ENCODE measurements at regions not wholly inside any gene's neighbourhood (a gene's known extent, or its start where the extent isn't known, plus 50 kb on each side); places are given as distances from the start of the nearest gene placed in this dataset.
"Not testable (repeated sequence)": the region's sequence is repeated elsewhere in the genome, so short reads cannot be mapped to it uniquely, and the experiment has no call there.

DNA sequence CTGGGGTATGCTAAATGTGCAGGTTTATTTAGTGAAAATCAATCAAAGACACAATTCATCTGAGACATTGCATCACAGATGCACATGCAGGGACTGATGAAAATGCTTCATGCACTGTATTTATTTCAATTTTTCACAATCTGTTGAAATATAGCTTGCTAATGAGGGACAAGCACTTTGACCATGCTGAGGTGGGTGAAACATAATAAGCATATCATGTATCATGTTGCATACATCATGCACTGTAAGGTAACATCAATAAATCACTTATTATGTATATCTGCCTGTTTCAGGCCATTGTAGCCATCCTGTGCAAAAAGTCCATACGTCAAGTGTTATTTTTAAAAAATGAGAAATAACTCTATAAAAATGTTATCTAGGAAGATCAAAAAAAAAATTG is 426.9 kb upstream of the PCDH15 start:
- no peak for DNase-seq

DNA sequence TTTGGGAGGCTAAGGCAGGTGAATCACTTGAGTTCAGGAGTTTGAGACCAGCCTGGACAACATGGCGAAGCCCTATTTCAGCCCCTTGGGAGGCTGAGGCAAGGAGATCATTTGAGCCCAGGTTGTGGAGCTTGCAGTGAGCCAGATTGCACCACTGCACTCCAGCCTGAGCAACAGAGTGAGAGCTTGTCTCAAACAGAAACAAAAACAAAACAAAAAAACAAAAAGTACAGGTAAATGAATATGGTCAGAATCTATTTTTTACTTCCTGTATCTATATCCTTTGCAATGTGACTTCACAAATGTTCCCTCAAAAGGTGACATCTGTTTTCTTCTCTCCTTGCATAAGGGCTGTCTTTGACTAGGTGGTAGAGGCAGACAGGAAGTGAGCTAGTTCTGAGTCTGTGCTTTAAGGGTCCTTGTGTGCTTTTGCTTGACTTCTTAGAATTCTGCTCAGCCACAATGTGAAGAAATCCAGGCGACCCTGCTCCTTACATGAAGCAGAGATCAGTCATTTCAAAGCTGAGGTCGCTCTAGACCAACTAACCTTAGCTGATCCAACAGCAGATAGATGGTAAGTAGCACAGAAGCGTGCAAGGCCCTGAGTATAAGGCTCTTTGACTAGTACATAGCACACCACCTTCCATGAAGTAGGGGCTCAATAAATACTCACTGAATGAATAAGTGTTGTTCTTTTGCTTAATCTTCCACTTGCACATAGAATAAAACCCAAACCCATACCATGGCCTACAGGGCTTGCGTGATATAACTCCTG is 423.2 kb upstream of the PCDH15 start:
- no peak for DNase-seq

GRCh38 chr10:55223352-55223751 is 422.3 kb upstream of the PCDH15 start:
- DNase-seq: no peak

- DNase-seq: no peak
Observed at GRCh38 chr10:55220975-55221374, 419.9 kb upstream of the PCDH15 start.

DNA sequence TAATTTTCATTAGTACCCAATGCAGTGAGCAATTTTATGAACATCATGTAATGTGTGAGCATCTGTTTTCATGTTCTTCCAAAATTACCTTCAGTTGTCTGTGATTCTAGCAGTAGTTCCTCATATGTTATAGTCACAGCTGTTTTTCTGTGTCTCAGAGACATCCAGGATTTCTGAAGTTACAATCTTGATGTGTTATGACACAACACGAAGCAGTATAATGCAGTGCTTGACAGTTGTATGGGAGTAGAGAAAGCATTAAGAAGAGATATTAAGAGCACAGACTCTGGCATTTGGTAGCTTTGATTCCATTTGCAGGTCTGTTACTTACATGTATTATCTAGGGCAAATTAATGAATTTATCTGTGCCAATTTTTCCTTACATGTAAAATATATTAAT is 414.7 kb upstream of the PCDH15 start:
- DNase-seq: no peak

GRCh38 chr10:55214608-55215007 is 413.6 kb upstream of the PCDH15 start:
- DNase-seq: no peak

DNA sequence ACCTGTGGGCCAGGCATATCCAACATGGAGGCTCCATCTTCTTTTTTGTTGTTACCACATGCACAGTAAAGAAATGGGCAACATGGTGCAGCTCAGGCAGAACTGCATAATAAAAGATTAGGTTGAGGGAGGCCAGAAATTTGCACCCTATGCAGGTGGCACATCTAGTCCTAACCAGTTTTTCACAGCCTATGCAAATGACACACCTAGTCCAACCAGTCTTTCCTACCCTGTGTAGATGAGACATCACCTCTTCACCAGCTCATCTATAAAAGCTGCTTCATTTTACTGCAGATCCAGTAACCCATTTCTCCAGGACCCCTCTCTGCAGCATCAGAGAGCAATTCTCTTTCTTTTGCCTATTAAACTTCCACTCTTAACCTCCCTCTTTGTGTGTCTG is 411.0 kb upstream of the PCDH15 start:
- no peak for DNase-seq

DNA sequence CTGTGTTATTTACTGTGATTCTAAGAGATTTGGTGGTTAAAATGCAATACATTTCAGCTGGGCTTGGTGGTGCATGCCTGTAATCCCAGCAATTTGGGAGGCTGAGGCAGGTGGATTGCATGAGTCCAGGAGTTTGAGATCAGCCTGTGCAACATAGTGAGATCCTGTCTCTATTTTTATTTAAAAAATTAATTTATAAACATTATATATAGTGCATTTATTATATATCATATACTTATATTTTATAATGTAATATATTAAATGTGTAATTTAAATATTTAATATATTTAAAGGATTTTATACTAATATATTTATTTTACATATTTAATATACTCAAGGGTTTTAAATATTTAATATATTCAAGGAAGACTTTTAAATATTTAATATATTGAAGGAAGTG is 402.8 kb upstream of the PCDH15 start:
- no peak for DNase-seq

GRCh38 chr10:55203319-55203718 is 402.3 kb upstream of the PCDH15 start:
- DNase-seq: no peak

- DNase-seq: no peak
Observed at GRCh38 chr10:55200020-55200419, 399.0 kb upstream of the PCDH15 start.

DNA sequence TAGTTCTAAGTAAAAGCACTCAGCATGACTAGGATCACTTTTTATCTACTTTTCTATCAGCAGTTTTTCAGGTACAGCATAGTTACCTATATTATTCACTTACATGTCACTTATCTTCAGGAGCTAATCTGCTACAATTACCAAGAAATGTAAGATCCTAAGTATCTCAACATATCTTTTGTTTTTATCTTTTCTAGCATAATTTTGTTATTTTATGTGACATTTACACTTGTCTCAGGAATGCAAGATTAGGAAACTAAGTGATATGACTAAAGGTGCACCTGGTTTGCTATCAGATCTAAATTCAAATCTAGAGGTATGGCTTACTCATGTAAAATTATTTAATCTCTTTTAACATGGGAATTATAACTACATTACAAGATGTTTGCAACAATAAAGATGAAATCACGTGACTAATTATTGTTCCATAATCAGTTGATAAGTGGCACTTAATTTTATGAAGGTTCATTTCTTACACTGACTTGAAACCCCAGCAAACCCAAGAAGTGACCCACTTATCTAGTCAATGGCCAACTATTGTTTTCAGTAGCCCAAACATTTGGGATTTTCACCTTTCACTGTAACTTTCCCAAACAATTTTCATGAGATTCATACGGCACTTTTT is 390.3 kb upstream of the PCDH15 start:
- DNase-seq: no peak

- no peak for DNase-seq
Observed at GRCh38 chr10:55183993-55184392, 383.0 kb upstream of the PCDH15 start.

DNA sequence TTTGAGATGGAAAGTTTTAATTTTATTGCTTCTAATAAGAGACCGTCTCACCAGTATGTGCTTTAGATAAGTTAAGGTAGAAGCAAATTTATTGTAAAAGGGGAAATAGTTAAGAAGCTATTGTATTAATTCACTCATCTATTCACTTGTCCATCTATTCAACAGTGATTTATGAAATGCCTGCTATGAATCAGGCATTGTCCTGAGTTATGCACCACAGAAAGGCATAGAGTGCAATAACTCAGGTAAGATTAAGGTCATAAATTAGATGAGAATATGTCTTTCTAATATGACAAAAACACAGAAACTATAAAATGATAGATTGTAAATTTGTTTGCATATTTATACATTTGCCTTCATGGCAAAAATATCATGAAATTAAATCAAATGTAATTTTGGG is 379.3 kb upstream of the PCDH15 start:
- no peak for DNase-seq

DNA sequence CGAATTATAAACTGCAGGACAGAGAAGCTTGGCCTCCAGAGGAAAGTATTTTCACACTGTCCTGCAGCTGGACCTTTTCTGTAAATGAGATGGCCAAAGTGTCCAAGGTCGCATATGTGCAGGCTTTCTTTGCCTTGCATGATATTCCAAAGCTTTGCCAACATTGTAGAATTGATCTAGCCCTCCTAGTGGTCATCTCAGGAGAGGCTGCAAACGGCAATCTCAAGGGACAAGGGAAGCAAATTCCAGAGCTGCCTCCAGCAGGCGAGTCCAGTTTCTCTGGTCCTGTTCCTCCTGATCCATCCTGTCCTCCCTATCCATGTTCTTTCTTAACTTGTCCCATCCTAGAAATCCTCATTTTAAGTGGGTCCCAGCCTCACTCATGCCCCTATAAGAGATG is 373.4 kb upstream of the PCDH15 start:
- no peak for DNase-seq

DNA sequence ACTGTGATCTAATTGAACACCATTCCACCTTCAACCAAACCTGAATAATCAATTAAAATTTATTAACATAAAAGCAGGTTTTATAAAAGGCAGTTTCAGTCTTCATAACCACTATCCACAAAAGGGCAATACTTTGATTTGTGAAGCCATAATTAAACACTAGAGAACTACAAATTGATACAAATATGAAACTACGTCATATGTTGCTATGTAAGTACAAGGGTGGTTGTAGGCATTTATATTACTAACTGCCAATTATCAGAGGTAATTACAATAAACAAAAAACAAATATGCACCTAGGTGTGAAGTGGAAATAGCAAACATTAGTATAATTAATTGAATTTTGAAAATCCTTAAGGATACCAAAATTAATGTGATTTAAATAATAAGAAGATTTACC is 368.5 kb upstream of the PCDH15 start:
- no peak for DNase-seq

DNA sequence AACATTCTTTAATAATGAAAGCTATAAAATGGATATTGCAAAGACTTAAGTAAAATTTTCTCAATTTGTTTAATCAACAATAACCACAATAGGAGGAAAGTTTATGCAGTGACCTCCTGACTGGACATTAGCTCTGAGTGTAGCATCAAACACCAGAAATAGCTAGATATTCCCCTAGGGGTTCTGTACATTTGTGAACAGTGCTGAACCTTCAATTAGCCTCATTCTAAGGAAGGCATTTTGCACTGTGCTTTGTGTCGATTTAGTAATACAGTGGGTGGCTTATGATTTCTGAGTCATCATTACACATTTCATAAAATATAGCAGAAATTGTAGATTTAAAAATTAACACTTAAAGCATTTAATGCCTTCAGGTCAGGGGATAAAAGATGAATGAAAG is 367.3 kb upstream of the PCDH15 start:
- DNase-seq: no peak

- no peak for DNase-seq
Observed at GRCh38 chr10:55163388-55163979, 362.5 kb upstream of the PCDH15 start.

- DNase-seq: not testable (repeated sequence)
Observed at GRCh38 chr10:55162321-55162720, 361.3 kb upstream of the PCDH15 start.

GRCh38 chr10:55160655-55161283 is 359.7 kb upstream of the PCDH15 start:
- no peak for DNase-seq

GRCh38 chr10:55158633-55159032 is 357.6 kb upstream of the PCDH15 start:
- no peak for DNase-seq

DNA sequence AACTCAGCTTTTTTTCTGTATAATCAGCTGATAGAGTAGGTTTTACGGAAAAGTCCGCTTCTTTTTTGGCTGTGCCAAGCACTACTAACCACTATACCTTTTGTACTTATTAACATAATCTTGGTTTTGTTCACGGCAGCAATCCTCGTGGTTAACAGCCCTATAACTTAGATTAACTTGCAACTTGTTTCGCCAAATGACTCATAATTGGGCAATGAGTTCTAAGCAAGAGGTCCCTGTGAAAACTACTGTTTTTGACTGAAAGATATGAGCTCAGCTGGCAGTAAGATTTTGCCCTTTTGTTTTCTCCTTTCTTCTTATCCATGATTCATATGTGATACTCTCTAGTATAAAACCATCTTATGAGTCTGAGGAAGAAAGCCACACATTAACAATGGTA is 345.0 kb upstream of the PCDH15 start:
- DNase-seq: no peak

GRCh38 chr10:55144001-55144400 is 343.0 kb upstream of the PCDH15 start:
- DNase-seq: no peak

- no peak for DNase-seq
Observed at GRCh38 chr10:55141892-55142291, 340.9 kb upstream of the PCDH15 start.

- DNase-seq: no peak
Observed at GRCh38 chr10:55137063-55137462, 336.0 kb upstream of the PCDH15 start.
